ENCODE measurements at regions not wholly inside any gene's neighbourhood (a gene's known extent, or its start where the extent isn't known, plus 50 kb on each side); places are given as distances from the start of the nearest gene placed in this dataset.

GRCh38 chr6:147722158-147722557 is 213.7 kb downstream of the SAMD5 start:
- no peak for DNase-seq

DNA sequence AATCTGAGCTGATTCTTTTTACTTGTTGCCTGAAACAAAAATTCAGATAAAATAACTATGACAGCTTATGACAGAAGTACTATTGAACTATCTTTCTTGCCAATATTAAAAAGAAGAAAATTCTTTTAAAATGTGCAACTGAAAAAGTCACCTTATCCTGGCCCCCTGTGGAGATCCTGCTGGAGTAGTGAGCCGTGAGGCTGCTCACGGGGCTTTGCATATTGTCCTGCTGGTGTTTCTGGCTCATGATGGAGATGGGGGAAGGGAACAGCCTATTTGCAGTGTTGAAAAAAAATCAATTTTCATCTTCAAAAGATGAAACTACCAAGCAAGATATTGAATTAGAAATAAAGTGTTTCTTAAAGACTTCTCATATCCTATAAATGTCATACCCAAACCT is 216.0 kb downstream of the SAMD5 start:
- no peak for DNase-seq

DNA sequence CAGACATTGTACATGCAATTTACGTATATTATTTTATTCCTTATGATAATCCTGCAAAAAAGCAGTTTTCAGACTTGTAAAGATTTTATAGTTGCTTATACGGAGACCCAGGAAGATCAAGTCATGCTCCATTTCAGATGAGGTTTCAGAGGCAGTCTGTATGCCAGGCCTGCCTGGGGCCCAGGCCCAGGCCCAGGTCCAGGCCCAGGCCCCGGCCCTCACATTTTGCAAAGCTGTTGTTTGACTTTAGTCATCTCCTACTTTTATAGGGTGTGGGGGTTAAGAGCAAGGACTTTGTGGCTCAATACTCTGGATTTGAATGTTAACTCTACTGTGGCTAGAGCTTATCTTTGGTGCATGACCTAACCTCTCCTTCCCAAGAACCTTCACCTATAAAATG is 217.9 kb downstream of the SAMD5 start:
- no peak for DNase-seq

DNA sequence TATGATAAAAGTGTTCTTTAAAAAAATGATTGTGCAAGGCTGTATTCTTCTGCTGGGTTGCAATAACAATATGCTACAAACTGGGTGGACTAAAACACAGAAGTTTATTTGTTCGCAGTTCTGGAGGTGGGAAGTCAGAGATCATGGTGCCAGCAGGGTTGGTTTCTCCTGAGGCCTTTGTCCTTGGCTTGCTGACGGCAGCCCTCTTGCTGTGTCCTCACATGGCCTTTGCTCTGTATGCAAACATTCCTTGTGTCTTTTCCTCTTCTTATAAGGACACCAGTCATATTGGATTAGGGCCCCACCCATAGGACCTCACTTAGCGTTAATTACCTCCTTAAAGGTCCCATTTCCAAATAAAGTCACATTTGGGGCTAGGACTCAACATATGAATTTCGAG is 220.4 kb downstream of the SAMD5 start:
- no peak for DNase-seq

DNA sequence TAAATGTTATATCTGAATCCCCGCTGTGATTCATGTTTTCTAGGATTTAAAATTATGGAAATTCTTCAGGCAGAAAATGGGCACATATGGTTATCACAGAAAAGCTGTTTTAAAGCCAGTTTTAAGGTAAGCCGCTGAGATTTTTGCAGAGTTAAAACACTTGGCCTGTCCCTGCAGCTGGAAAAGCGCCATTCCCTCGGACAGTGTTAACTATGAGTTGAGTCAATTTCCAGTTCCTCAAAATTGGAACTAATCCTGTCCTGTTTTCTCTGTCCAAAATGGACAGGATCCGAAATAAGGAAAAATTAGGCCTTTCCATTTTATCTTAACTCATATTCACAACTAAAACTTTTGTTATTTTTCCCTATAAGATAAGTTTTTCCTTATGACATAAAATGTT is 225.2 kb downstream of the SAMD5 start:
- DNase-seq, result no peak

GRCh38 chr6:147734151-147734550 is 225.7 kb downstream of the SAMD5 start:
- DNase-seq, result no peak

DNA sequence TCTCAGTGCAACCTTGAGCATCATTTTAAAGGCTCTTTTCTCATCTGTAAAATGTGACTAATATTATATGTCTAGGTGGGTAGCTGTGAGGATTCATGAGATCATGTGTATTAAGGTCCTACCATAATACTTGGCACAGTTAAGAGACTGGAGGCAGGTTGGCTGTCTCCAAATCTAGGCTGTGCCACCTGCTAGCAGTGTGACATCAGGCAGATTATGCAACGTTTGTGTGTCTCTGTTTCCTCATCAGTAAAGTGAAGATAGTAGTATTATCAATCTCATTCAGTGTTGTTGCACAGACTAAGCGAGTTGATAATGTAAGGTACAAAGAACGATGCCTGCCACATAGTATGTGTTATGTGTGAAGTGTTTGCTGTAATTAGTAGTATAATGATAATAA is 227.4 kb downstream of the SAMD5 start:
- DNase-seq, result no peak

GRCh38 chr6:147737115-147737514 is 228.6 kb downstream of the SAMD5 start:
- no peak for DNase-seq

DNA sequence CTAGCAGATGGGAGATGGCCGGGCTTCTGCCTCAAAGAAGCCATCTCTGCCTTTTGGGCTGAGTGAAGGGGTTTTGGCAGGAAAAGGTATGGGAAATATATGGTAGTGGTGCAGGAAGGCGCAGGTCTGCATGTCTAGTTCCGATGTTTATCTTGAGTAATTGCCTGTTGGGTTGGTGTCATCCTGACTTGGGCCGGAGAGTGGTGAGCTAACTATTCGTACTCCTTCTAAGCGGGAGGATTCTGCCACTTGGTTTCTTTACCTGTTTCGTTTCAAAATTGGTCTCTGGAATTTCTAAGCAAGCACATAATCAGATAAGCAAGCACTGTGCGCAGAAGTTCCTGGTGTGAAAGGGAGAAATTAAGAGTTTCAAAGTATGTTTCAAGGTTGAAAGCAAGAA is 229.6 kb downstream of the SAMD5 start:
- DNase-seq, result no peak

DNA sequence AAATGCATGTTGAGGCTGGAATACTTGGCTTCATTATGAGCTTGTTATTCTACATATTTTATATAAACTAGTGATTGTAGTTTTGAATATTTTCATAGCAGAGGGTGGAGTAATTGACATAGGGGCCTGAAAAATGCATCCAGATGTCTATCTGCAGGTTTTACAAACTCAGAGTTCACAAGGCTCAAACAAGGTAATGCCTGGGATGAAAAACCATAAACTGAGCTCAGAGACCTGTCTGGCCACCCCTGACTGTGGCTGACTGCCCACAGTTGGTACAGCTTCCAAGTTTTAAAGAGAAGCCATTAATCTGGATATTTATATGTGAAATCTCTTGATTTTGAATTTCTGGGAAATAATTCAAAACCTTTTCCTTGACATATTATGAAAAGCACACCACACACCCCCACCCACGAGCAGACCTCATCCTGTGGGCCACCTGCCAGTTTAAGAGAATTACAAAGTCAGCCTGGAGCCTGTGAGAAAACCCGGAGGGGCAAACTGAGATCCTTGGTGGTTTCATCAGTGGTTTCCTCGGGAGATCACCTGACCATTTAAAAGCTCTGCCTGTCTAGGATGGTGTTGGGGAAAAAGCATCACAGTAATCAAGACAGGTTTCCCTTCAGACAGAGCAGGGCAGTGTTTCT is 230.1 kb downstream of the SAMD5 start:
- DNase-seq, result no peak

DNA sequence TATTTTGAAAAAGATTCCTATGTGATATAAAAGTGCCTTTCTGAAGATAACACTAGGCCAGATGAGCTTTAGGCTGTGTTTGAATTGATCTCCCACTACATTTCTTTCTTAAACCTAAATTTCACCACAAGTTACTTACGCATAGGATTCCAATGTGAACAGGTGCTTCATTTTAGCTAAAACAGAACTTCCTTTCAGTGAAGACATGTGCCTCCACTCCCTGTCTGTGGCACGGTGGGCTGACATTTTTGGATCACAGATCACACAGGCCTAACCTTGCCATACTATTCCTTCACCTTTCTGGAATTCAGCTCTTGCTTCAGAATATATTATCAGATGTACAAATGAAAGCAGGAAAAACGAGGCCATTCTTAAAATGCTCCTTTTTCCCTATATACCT is 231.8 kb downstream of the SAMD5 start:
- no peak for DNase-seq

GRCh38 chr6:147740916-147741315 is 232.4 kb downstream of the SAMD5 start:
- DNase-seq, result no peak

- DNase-seq, result no peak
Observed at GRCh38 chr6:147741389-147741788, 232.9 kb downstream of the SAMD5 start.

DNA sequence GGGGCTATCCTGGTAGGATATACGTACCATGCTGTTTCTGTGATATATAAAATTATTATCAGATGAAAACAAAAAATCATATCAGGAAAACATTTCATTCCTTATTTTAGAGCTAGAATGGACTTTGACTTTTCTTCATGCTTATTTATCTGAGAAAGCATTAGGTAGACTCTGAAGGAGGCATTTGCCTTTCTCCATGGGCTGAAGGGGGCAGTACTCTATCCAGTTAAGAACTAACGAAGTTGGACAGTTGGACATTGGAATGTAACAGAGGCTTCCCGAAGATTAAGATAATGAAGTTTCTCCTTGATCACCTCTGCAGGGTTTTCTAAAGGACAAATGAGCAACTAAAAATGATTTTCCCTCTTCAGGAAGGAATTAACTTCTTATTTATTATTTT is 233.9 kb downstream of the SAMD5 start:
- DNase-seq, result no peak

DNA sequence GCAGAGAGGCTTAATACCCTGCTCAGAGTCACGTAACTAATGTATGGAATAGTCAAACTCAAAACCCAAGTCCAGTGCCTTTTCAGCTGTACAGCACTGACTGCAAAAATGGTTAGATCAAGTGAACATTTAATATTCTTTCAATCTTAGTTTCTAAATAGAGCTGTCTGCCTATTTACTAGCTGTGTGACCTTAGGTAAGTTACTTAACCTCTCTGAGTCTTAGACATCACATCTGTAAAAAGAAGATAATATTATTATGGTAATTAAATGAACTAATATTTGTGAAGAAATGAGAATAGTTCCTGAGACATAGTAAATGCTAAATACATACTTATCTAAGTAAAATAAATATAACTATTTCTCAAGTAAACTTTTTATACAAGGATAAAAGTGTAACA is 235.5 kb downstream of the SAMD5 start:
- no peak for DNase-seq

DNA sequence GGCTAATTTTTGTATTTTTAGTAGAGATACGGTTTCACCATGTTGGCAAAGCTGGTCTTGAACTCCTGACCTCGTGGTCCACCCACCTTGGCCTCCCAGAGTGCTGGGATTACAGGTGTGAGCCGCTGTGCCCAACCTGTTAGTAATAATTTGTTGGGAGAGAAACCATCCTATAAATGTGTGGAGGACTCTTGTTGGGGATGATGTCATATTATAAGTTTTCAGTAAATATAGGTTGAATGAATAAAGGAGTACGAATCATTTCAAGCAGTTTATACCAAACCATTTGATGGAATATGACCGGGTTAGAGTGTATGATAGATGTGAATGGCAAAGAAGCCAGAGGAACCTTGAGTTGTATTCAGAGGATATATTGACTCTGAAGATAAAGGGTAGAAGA is 240.8 kb downstream of the SAMD5 start:
- DNase-seq, result no peak

GRCh38 chr6:147750413-147750812 is 241.9 kb downstream of the SAMD5 start:
- DNase-seq, result no peak

- DNase-seq, result no peak
Observed at GRCh38 chr6:147751232-147751631, 242.7 kb downstream of the SAMD5 start.

GRCh38 chr6:147752689-147753403 is 244.4 kb downstream of the SAMD5 start:
- no peak for DNase-seq

- DNase-seq, result no peak
Observed at GRCh38 chr6:147755999-147756398, 247.5 kb downstream of the SAMD5 start.

DNA sequence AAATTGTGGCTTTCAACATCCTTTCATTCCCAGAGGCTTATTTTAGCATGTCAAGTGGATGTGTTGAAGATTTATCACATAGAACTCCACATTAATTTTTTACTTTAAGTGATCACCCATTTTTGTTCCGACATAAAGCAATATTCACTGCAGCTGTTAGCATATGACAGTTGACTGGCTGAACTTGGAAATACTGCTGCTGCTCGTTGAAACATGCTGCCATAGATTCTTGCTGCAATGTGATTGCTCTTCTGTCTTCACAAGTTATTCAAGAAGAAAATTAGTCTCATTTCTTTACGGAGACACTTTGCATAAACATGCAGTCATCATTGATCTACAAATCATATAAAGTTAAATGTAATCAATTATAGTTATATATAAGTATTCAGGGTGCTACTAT is 248.4 kb downstream of the SAMD5 start:
- DNase-seq, result no peak

- DNase-seq, result no peak
Observed at GRCh38 chr6:147757291-147757690, 248.8 kb downstream of the SAMD5 start.

DNA sequence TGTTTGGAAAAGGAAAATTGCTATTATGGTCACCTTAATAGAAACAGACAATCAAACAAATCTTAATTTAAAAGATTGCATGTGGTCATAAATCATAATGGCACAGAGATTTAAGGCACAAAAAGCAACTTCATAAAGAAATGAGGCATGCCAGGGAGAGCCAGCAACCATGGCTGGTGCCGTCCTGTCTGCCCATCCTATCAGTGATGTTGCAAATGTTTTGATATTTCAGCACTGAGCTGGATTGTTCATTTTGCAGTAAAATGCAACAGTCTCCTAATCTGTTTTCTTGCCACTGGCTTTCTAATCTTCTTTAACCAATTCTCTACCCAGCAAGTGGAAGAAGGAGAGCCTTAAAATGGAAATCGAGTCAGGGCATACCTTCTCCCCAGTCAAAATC is 249.8 kb downstream of the SAMD5 start:
- no peak for DNase-seq

GRCh38 chr6:147759093-147759492 is 250.6 kb downstream of the SAMD5 start:
- DNase-seq, result no peak

- DNase-seq, result no peak
Observed at GRCh38 chr6:147759536-147759935, 251.0 kb downstream of the SAMD5 start.

Data from SIG-M5 (cell line).